Loucy (cell line): ENCODE measurements at regions not wholly inside any gene's neighbourhood (a gene's known extent, or its start where the extent isn't known, plus 50 kb on each side); places are given as distances from the start of the nearest gene placed in this dataset.

Experiments used
- H2AFZ ChIP-seq: fragments of 200-600 bp; sonication (generic); 2 replicates; pipeline ENCODE4 v1.6.0; 2016; ENCODE audit warnings: antibody characterized with exemption, mild to moderate bottlenecking, low read length, moderate library complexity
- H3F3A ChIP-seq: fragments of 200-600 bp; 2 replicates; pipeline ENCODE4 v1.6.0; 2016; ENCODE audit warnings: antibody characterized with exemption, low read depth, mild to moderate bottlenecking
- H3K27me3 ChIP-seq: fragments of 200-600 bp; sonication (generic); 2 replicates; pipeline ENCODE4 v1.6.1; 2014; ENCODE audit warnings: low read length, mild to moderate bottlenecking; ENCODE audit not compliant: insufficient read depth, poor library complexity, severe bottlenecking
- H3K36me3 ChIP-seq: fragments of 200-600 bp; sonication (generic); 2 replicates; pipeline ENCODE4 v1.6.1; 2016; ENCODE audit warnings: low read length; ENCODE audit not compliant: insufficient read depth
- H3K4me1 ChIP-seq: fragments of 200-600 bp; sonication (generic); 2 replicates; pipeline ENCODE4 v1.5.1; 2014; ENCODE audit warnings: low read length, mild to moderate bottlenecking; ENCODE audit not compliant: insufficient read depth, poor library complexity, severe bottlenecking
- H3K4me2 ChIP-seq: fragments of 200-600 bp; sonication (generic); 2 replicates; pipeline ENCODE4 v1.6.0; 2014; ENCODE audit warnings: antibody characterized with exemption, low read length, low read depth, mild to moderate bottlenecking; ENCODE audit not compliant: poor library complexity, severe bottlenecking
- H3K4me3 ChIP-seq: fragments of 200-600 bp; sonication (generic); 2 replicates; pipeline ENCODE4 v1.5.1; 2014; ENCODE audit warnings: low read length, mild to moderate bottlenecking, mixed read lengths; ENCODE audit not compliant: poor library complexity, severe bottlenecking
- H3K79me2 ChIP-seq: fragments of 200-600 bp; sonication (generic); 2 replicates; pipeline ENCODE4 v1.6.1; 2014; ENCODE audit warnings: low read length; ENCODE audit not compliant: insufficient read depth
- H3K9ac ChIP-seq: fragments of 200-600 bp; sonication (generic); 2 replicates; pipeline ENCODE4 v1.6.0; 2014; ENCODE audit warnings: mild to moderate bottlenecking, low read depth, low read length, moderate library complexity; ENCODE audit not compliant: poor library complexity, severe bottlenecking
- H3K9me2 ChIP-seq: fragments of 200-600 bp; sonication (generic); replicated peaks from 2 replicates; pipeline ENCODE4 v1.6.1; 2016; ENCODE audit warnings: low read depth, low read length, mixed read lengths
- H3K9me3 ChIP-seq: fragments of 200-600 bp; sonication (generic); 2 replicates; pipeline ENCODE4 v1.6.1; 2014; ENCODE audit warnings: mild to moderate bottlenecking, antibody characterized with exemption, low read length, low read depth; ENCODE audit not compliant: insufficient read depth
- H4K20me1 ChIP-seq: fragments of 200-600 bp; sonication (generic); 2 replicates; pipeline ENCODE4 v1.6.0; 2014; ENCODE audit warnings: antibody characterized with exemption, low read length, mild to moderate bottlenecking; ENCODE audit not compliant: insufficient read depth, poor library complexity, severe bottlenecking
- EZH2phosphoT487 ChIP-seq: fragments of 200-600 bp; IDR thresholded peaks from 2 replicates; pipeline ENCODE4 v1.6.1; 2018; ENCODE audit warnings: antibody characterized with exemption, mild to moderate bottlenecking, moderate library complexity, borderline replicate concordance
- TF ChIP-seq, protein P1 (sequence below): fragments of 200-600 bp; sonication (generic); conservative IDR thresholded peaks from 2 replicates; pipeline ENCODE4 v1.5.1; 2014; ENCODE audit warnings: mild to moderate bottlenecking, antibody characterized with exemption, low read length

DNA sequence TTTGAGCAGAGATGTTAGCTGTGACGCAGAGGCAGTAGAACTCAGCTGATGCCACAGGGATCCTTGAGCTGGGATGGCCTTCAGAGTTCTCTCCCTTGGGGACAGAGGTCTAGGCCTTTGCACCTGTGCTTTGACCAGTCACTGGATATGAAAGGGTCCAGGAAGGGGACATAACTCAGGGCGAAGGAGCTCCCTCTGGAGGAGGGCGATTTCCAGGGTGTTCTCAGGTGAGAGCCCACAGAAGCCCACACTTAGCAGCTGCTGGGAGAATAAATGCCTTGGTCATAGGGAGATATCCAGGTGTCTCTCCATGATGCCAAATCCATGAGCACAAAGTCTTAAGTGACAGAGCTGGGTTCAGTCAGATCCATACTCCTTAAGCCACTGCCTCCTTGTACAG lies 369.2 kb downstream of the NYAP2 start:
- H3K9ac ChIP-seq, result no peak overlapping the region
- H4K20me1 ChIP-seq, result no peaks in the 10 kb centered on the region
- no peaks in the 10 kb centered on the region for H3K79me2 ChIP-seq
- H3K4me3 ChIP-seq, result no peak overlapping the region
- TF ChIP-seq, protein P1, sequence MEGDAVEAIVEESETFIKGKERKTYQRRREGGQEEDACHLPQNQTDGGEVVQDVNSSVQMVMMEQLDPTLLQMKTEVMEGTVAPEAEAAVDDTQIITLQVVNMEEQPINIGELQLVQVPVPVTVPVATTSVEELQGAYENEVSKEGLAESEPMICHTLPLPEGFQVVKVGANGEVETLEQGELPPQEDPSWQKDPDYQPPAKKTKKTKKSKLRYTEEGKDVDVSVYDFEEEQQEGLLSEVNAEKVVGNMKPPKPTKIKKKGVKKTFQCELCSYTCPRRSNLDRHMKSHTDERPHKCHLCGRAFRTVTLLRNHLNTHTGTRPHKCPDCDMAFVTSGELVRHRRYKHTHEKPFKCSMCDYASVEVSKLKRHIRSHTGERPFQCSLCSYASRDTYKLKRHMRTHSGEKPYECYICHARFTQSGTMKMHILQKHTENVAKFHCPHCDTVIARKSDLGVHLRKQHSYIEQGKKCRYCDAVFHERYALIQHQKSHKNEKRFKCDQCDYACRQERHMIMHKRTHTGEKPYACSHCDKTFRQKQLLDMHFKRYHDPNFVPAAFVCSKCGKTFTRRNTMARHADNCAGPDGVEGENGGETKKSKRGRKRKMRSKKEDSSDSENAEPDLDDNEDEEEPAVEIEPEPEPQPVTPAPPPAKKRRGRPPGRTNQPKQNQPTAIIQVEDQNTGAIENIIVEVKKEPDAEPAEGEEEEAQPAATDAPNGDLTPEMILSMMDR, result no peak
- TF ChIP-seq EZH2phosphoT487, result no peak
- H3K36me3 ChIP-seq, result no peaks in the 10 kb centered on the region
- H3K9me3 ChIP-seq, result no peaks in the 10 kb centered on the region
- H2AFZ ChIP-seq, result no peak overlapping the region
- H3F3A ChIP-seq, result no peaks in the 10 kb centered on the region
- no peaks in the 10 kb centered on the region for H3K4me1 ChIP-seq
- no peaks in the 10 kb centered on the region for H3K27me3 ChIP-seq
- no peak overlapping the region for H3K4me2 ChIP-seq
- H3K9me2 ChIP-seq, result no peaks in the 10 kb centered on the region

DNA sequence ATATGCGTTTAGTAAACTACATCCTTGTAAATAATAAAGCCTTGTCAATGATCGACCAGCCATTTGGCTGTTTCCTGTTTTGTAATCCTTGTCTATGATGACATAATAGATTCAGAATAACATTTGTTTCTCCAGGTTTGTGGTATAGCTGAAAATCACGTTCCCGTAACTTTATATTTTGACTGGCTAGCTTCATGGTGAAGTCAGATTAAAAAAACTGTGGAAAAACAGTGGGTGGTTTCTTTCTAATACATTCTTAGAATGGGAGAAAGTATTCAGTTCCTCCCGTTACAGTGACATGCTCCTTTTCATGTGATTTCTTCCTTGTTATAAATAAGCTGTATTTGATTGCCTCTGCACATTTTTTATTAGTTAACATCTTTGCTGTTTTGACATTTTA lies 366.9 kb downstream of the NYAP2 start:
- H3F3A ChIP-seq, result no peaks in the 10 kb centered on the region
- H3K79me2 ChIP-seq, result no peaks in the 10 kb centered on the region
- H4K20me1 ChIP-seq, result no peaks in the 10 kb centered on the region
- TF ChIP-seq, protein P1, result no peak
- TF ChIP-seq EZH2phosphoT487, result no peak
- no peaks in the 10 kb centered on the region for H3K27me3 ChIP-seq
- no peaks in the 10 kb centered on the region for H3K4me1 ChIP-seq
- H3K9me2 ChIP-seq, result no peaks in the 10 kb centered on the region
- no peaks in the 10 kb centered on the region for H3K36me3 ChIP-seq
- no peak overlapping the region for H2AFZ ChIP-seq
- no peak overlapping the region for H3K9ac ChIP-seq
- no peaks in the 10 kb centered on the region for H3K9me3 ChIP-seq
- no peak overlapping the region for H3K4me3 ChIP-seq
- no peak overlapping the region for H3K4me2 ChIP-seq

DNA sequence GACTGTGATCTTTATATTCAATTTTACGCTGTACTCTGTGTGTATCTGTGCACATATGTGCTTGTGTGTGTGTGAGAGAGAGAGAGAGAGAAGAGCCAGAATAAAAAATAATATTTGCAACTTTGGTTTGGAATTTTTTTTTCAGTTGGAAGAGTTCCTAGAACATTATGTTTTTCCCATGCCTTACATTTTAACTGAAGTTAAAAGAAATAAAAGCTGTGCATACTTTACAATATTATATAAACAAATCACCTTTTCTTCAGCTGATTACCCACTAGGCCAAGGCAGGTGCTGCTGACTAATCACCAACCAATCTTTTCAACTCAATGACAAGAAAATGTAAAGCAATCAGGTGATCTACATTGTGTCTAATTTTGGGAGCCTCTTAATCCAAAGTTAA lies 366.3 kb downstream of the NYAP2 start:
- Histone ChIP-seq H3K79me2 (no peaks in the 10 kb centered on the region), H3K4me3 (no peak overlapping the region), H3K27me3 (no peaks in the 10 kb centered on the region), H4K20me1 (no peaks in the 10 kb centered on the region), H3K36me3 (no peaks in the 10 kb centered on the region), H3K4me1 (no peaks in the 10 kb centered on the region), H3K4me2 (no peak overlapping the region), H3F3A (no peaks in the 10 kb centered on the region), H2AFZ (no peak overlapping the region), H3K9ac (no peak overlapping the region), H3K9me2 (no peaks in the 10 kb centered on the region), H3K9me3 (no peaks in the 10 kb centered on the region)
- TF ChIP-seq, protein P1, result no peak
- TF ChIP-seq EZH2phosphoT487, result no peak
